ENCODE measurements at regions not wholly inside any gene's neighbourhood (a gene's known extent, or its start where the extent isn't known, plus 50 kb on each side); places are given as distances from the start of the nearest gene placed in this dataset.

GRCh38 chr7:22645418-22646181 is 81.4 kb upstream of the IL6 start:
- ChIA-PET CTCF (interaction anchor here (0.6 kb wide), 1 partner anchor 546 kb away, joined by 3 read pairs; no protein-coding TSS in a partner anchor), POLR2A (no interaction called here)
- no peak for DNase-seq (ENCODE audit: extremely low spot score)
- TF ChIP-seq TARDBP (IDR thresholded peaks at IDR 0.05) (no peak), ZNF384 (IDR thresholded peaks at IDR 0.05) (no peak), NFRKB (IDR thresholded peaks at IDR 0.05) (no peak), FOXA1 (IDR thresholded peaks at IDR 0.05) (no peak), FOXM1 (IDR thresholded peaks at IDR 0.05; ENCODE audit: borderline replicate concordance) (no peak), FOXK2 (IDR thresholded peaks at IDR 0.05) (no peak), LEF1 (IDR thresholded peaks at IDR 0.05; ENCODE audit: borderline replicate concordance) (no peak), ELF4 (IDR thresholded peaks at IDR 0.05) (no peak), BHLHE40 (IDR thresholded peaks at IDR 0.05; ENCODE audit: borderline replicate concordance) (no peak)

- TF ChIP-seq ZNF384 (IDR thresholded peaks at IDR 0.05) (no peak), FOXK2 (IDR thresholded peaks at IDR 0.05) (no peak), L3MBTL2 (conservative IDR thresholded peaks at IDR 0.05) (no peak), FOXA1 (IDR thresholded peaks at IDR 0.05) (no peak), PKNOX1 (IDR thresholded peaks at IDR 0.05) (no peak), ELF4 (IDR thresholded peaks at IDR 0.05) (no peak), SUZ12 (IDR thresholded peaks at IDR 0.05) (no peak), BHLHE40 (IDR thresholded peaks at IDR 0.05; ENCODE audit: borderline replicate concordance) (no peak), HDGF (IDR thresholded peaks at IDR 0.05; ENCODE audit: borderline replicate concordance) (no peak), ARNT (IDR thresholded peaks at IDR 0.05) (no peak), LEF1 (IDR thresholded peaks at IDR 0.05; ENCODE audit: borderline replicate concordance) (no peak), CTBP1 (IDR thresholded peaks at IDR 0.05; ENCODE audit: borderline replicate concordance) (no peak), FOXM1 (IDR thresholded peaks at IDR 0.05; ENCODE audit: borderline replicate concordance) (no peak)
- CTCF ChIA-PET = no interaction called here
- POLR2A ChIA-PET = no interaction called here
- DNase-seq (ENCODE audit: extremely low spot score) = no peak
Observed at GRCh38 chr7:22642454-22642853, 84.5 kb upstream of the IL6 start.

- CTCF ChIA-PET = no interaction called here
- no peak for TF ChIP-seq NFRKB (IDR thresholded peaks at IDR 0.05)
- no peak for TF ChIP-seq LEF1 (IDR thresholded peaks at IDR 0.05; ENCODE audit: borderline replicate concordance)
- TF ChIP-seq FOXK2 (IDR thresholded peaks at IDR 0.05) = no peak
- TF ChIP-seq ELF4 (IDR thresholded peaks at IDR 0.05) = no peak
- no peak for TF ChIP-seq FOXA1 (IDR thresholded peaks at IDR 0.05)
- no peak for TF ChIP-seq HDGF (IDR thresholded peaks at IDR 0.05; ENCODE audit: borderline replicate concordance)
- no peak for TF ChIP-seq CTBP1 (IDR thresholded peaks at IDR 0.05; ENCODE audit: borderline replicate concordance)
- TF ChIP-seq L3MBTL2 (conservative IDR thresholded peaks at IDR 0.05) = no peak
- TF ChIP-seq TARDBP (IDR thresholded peaks at IDR 0.05) = no peak
- TF ChIP-seq SUZ12 (IDR thresholded peaks at IDR 0.05) = no peak
- no peak for TF ChIP-seq PKNOX1 (IDR thresholded peaks at IDR 0.05)
- TF ChIP-seq ZNF384 (IDR thresholded peaks at IDR 0.05) = no peak
- no peak for TF ChIP-seq FOXM1 (IDR thresholded peaks at IDR 0.05; ENCODE audit: borderline replicate concordance)
- no peak for TF ChIP-seq ARNT (IDR thresholded peaks at IDR 0.05)
- TF ChIP-seq SP1 (IDR thresholded peaks at IDR 0.05) = no peak
- no peak for TF ChIP-seq BHLHE40 (IDR thresholded peaks at IDR 0.05; ENCODE audit: borderline replicate concordance)
- POLR2A ChIA-PET = no interaction called here
Observed at GRCh38 chr7:22640269-22640668, 86.7 kb upstream of the IL6 start.

GRCh38 chr7:22639396-22639795 is 87.6 kb upstream of the IL6 start:
- POLR2A ChIA-PET = no interaction called here

More at GRCh38 chr7:22640269-22640668, 86.7 kb upstream of the IL6 start:
- DNase-seq (ENCODE audit: extremely low spot score) = no peak

GRCh38 chr7:22635349-22635748 is 91.7 kb upstream of the IL6 start:
- TF ChIP-seq BHLHE40 (IDR thresholded peaks at IDR 0.05; ENCODE audit: borderline replicate concordance) = no peak
- TF ChIP-seq TARDBP (IDR thresholded peaks at IDR 0.05) = no peak
- no peak for TF ChIP-seq L3MBTL2 (conservative IDR thresholded peaks at IDR 0.05)
- no peak for TF ChIP-seq CTBP1 (IDR thresholded peaks at IDR 0.05; ENCODE audit: borderline replicate concordance)
- TF ChIP-seq FOXM1 (IDR thresholded peaks at IDR 0.05; ENCODE audit: borderline replicate concordance) = no peak
- no peak for TF ChIP-seq ZNF384 (IDR thresholded peaks at IDR 0.05)
- TF ChIP-seq FOXK2 (IDR thresholded peaks at IDR 0.05) = no peak
- no peak for TF ChIP-seq SUZ12 (IDR thresholded peaks at IDR 0.05)
- TF ChIP-seq PKNOX1 (IDR thresholded peaks at IDR 0.05) = no peak
- no peak for TF ChIP-seq FOXA1 (IDR thresholded peaks at IDR 0.05)
- TF ChIP-seq SP1 (IDR thresholded peaks at IDR 0.05) = no peak
- TF ChIP-seq ARNT (IDR thresholded peaks at IDR 0.05) = no peak
- TF ChIP-seq LEF1 (IDR thresholded peaks at IDR 0.05; ENCODE audit: borderline replicate concordance) = no peak
- TF ChIP-seq ELF4 (IDR thresholded peaks at IDR 0.05) = no peak
- POLR2A ChIA-PET = no interaction called here
- CTCF ChIA-PET = no interaction called here
- no peak for DNase-seq (ENCODE audit: extremely low spot score)

More at GRCh38 chr7:22639396-22639795, 87.6 kb upstream of the IL6 start:
- no peak for DNase-seq (ENCODE audit: extremely low spot score)
- TF ChIP-seq CTBP1 (IDR thresholded peaks at IDR 0.05; ENCODE audit: borderline replicate concordance) (no peak), FOXA1 (IDR thresholded peaks at IDR 0.05) (no peak), SP1 (IDR thresholded peaks at IDR 0.05) (no peak), SUZ12 (IDR thresholded peaks at IDR 0.05) (no peak), LEF1 (IDR thresholded peaks at IDR 0.05; ENCODE audit: borderline replicate concordance) (no peak), NFRKB (IDR thresholded peaks at IDR 0.05) (no peak), ELF4 (IDR thresholded peaks at IDR 0.05) (no peak), BHLHE40 (IDR thresholded peaks at IDR 0.05; ENCODE audit: borderline replicate concordance) (no peak), TARDBP (IDR thresholded peaks at IDR 0.05) (no peak), ARNT (IDR thresholded peaks at IDR 0.05) (no peak), FOXM1 (IDR thresholded peaks at IDR 0.05; ENCODE audit: borderline replicate concordance) (no peak), HDGF (IDR thresholded peaks at IDR 0.05; ENCODE audit: borderline replicate concordance) (no peak), FOXK2 (IDR thresholded peaks at IDR 0.05) (no peak), PKNOX1 (IDR thresholded peaks at IDR 0.05) (no peak)
- CTCF ChIA-PET = interaction anchor here (0.6 kb wide), 1 partner anchor 450 kb away, joined by 7 read pairs; no protein-coding TSS in a partner anchor

Data from HEK293T (cell line).